Upper lobe of left lung (tissue), 6 donors: ENCODE measurements at regions not wholly inside any gene's neighbourhood (a gene's known extent, or its start where the extent isn't known, plus 50 kb on each side); places are given as distances from the start of the nearest gene placed in this dataset.

Experiments used
- ATAC-seq, 2 donors: fragments of 200-7000 bp; cut with Tn5 transposase; one replicate each; pipeline ENCODE4 v1.9.1; 2022; ENCODE audit warnings: mild to moderate bottlenecking in 2 of 2, moderate library complexity in 2 of 2; ENCODE audit not compliant: low FRiP score in 2 of 2
- DNase-seq, 2 donors: peaks; one replicate each; pipeline ENCODE4 v3.0.0-alpha.2; 2019 to 2020
- H3K27ac ChIP-seq, 4 donors: fragments of 200-600 bp; sonication (generic); one replicate each; pipeline ENCODE4 v1.5.1; 2016 to 2019
- H3K27me3 ChIP-seq, 4 donors: fragments of 200-600 bp; sonication (generic); one replicate each; pipeline ENCODE4 v1.5.1; 2017 to 2019
- H3K36me3 ChIP-seq, 4 donors: fragments of 200-600 bp; sonication (generic); one replicate each; pipeline ENCODE4 v1.5.1; 2016 to 2019
- H3K4me1 ChIP-seq, 4 donors: fragments of 200-600 bp; sonication (generic); one replicate each; pipeline ENCODE4 v1.5.1; 2018 to 2019
- H3K4me3 ChIP-seq, 4 donors: fragments of 200-600 bp; sonication (generic); one replicate each; pipeline ENCODE4 v1.5.1; 2017 to 2019; ENCODE audit warnings: mild to moderate bottlenecking in 2 of 4, moderate library complexity in 1 of 4
- H3K9me3 ChIP-seq, 4 donors: fragments of 200-600 bp; sonication (generic); one replicate each; pipeline ENCODE4 v1.5.1; 2018 to 2019
- EP300 ChIP-seq, 4 donors: sonication (generic); formaldehyde crosslinking; IDR thresholded peaks; one replicate each; pipeline ENCODE4 v1.5.1; 2017; ENCODE audit warnings: antibody characterized with exemption in 4 of 4, control low read depth in 2 of 4
- POLR2A ChIP-seq, 4 donors: fragments of 450-650 bp; IDR thresholded peaks; one replicate each; pipeline ENCODE4 v1.5.1; 2016 to 2017; ENCODE audit warnings: antibody characterized with exemption in 4 of 4, mild to moderate bottlenecking in 2 of 4
- POLR2AphosphoS5 ChIP-seq, 2 donors: sonication (generic); formaldehyde crosslinking; IDR thresholded peaks; one replicate each; pipeline ENCODE4 v1.5.1; 2017; ENCODE audit warnings: antibody characterized with exemption in 2 of 2
- WGBS, 2 donors: methylation state at CpG; one replicate each; pipeline ENCODE4 v1.1.5; 2017 to 2018; 5-methylcytosine and 5-hydroxymethylcytosine counted together
- TF ChIP-seq, protein P1 (sequence below), 6 experiments: fragments of 450-650 bp in 4 of 6; fragments of 200-600 bp in 2 of 6; sonication (generic) in 2 of 6; IDR thresholded peaks; one replicate each; pipeline ENCODE4 v1.5.1; 2016 to 2019; ENCODE audit warnings: antibody characterized with exemption in 6 of 6
- donor health status: DM: no; HTN: no; CAD: no; lungs with moderate emphysema.
- donor health status: DM: no; HTN: yes; CAD: no; lungs with severe emphysema.

DNA sequence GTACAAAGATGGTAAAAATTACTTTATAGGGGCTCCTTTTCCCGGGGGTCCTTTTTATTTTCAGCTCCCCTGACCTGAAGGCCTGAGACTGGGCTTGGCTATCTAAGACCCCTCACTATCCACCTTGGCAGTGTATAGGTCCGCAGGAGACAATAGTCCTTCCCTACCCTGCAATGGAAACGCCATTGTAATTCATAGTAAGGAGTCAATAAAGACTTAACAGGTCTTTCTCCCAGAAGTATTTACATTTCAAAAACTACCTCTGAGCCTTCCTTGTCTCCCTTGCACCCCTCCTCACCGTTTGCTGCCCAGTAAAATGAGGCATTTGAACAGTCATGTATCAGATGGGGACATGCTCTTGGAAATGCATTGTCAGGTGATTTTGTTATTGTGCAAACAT lies 401.2 kb upstream of the CNKSR2 start:
- Histone ChIP-seq H3K4me1 (no peaks in the 10 kb centered on the region), H3K36me3 (no peaks in the 10 kb centered on the region), H3K4me3 (no peak overlapping the region), H3K27me3 (no peaks in the 10 kb centered on the region), H3K27ac (no peak overlapping the region), H3K9me3 (no peaks in the 10 kb centered on the region)
- ATAC-seq: no peak
- TF ChIP-seq, protein P1, sequence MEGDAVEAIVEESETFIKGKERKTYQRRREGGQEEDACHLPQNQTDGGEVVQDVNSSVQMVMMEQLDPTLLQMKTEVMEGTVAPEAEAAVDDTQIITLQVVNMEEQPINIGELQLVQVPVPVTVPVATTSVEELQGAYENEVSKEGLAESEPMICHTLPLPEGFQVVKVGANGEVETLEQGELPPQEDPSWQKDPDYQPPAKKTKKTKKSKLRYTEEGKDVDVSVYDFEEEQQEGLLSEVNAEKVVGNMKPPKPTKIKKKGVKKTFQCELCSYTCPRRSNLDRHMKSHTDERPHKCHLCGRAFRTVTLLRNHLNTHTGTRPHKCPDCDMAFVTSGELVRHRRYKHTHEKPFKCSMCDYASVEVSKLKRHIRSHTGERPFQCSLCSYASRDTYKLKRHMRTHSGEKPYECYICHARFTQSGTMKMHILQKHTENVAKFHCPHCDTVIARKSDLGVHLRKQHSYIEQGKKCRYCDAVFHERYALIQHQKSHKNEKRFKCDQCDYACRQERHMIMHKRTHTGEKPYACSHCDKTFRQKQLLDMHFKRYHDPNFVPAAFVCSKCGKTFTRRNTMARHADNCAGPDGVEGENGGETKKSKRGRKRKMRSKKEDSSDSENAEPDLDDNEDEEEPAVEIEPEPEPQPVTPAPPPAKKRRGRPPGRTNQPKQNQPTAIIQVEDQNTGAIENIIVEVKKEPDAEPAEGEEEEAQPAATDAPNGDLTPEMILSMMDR (IDR thresholded peaks at IDR 0.05): no peak
- TF ChIP-seq EP300 (IDR thresholded peaks at IDR 0.05) (no peak), POLR2AphosphoS5 (IDR thresholded peaks at IDR 0.05) (no peak), POLR2A (IDR thresholded peaks at IDR 0.05) (no peak)
- DNase-seq: no peak
- WGBS, 2 donors: 37 to 44% methylated on average over 4 of the region's 4 CpGs

DNA sequence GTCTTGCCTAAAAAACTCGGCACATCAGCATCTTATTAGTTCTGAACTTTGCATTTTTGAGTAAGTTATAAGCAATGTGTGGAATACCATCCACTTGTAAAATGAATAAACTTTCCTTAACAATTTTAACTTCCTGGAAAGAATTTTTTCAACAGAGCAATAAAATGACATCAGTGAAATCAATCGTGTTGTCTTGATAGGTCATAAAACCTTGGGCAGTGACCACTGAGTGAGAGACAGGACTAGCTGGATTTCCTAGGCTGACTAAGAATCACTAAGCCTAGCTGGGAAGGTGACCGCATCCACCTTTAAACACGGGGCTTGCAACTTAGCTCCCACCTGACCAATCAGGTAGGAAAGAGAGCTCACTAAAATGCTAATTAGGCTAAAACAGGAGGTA lies 403.0 kb upstream of the CNKSR2 start:
- no peak for ATAC-seq

DNA sequence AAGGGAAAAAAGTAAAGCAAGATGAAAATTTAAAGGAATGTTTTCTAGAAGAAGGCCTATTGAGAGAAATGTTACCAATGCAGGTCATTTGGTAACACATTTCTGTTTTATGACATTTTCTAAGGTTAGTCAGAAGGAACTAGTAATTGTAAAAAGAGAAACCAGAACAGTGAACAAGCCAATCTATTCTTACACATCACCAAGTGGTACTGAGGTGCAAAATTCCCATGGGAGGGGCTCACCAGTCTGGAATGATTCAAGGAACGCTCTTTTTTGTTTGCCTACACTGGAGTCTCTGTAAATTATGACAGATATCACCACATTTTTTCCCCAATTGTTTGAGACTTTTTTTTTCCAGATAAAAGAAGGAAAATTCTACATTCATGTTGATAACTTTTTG lies 404.7 kb upstream of the CNKSR2 start:
- 45 to 53% methylated on average over 1 of the region's 1 CpG for WGBS, 2 donors

More for the DNA sequence above, 403.0 kb upstream of the CNKSR2 start:
- Histone ChIP-seq H3K27me3 (no peaks in the 10 kb centered on the region), H3K9me3 (no peaks in the 10 kb centered on the region), H3K36me3 (no peaks in the 10 kb centered on the region), H3K4me3 (no peak overlapping the region), H3K27ac (no peak overlapping the region), H3K4me1 (no peaks in the 10 kb centered on the region)
- DNase-seq: no peak
- WGBS, 2 donors: 85 to 86% methylated on average over 4 of the region's 4 CpGs
- TF ChIP-seq, protein P1 (IDR thresholded peaks at IDR 0.05): no peak
- no peak for TF ChIP-seq POLR2A (IDR thresholded peaks at IDR 0.05)
- TF ChIP-seq POLR2AphosphoS5 (IDR thresholded peaks at IDR 0.05): no peak
- TF ChIP-seq EP300 (IDR thresholded peaks at IDR 0.05): no peak

DNA sequence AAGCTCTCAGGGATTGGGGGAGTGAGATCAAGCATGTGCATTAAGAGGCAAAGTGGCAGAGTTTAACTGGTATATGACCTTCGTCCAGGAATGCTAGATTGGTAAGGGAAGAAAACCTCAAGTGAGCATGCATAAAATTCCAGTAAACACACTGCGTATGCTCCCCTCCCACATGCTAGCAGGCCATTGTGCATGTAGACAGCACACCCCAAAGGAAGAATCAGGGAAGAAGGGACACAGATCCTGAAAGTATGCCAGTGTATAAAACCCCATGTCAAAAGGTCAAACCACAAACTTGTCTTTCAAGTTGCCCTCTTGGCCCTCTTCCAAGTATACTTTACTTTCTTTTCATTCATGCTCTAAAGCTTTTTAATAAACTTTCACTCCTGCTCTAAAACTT lies 405.2 kb upstream of the CNKSR2 start:
- WGBS, 2 donors: 64 to 73% methylated on average over 2 of the region's 2 CpGs
- ATAC-seq (no peak), DNase-seq (no peak)
- Histone ChIP-seq H3K27me3 (no peaks in the 10 kb centered on the region), H3K36me3 (no peaks in the 10 kb centered on the region), H3K27ac (no peak overlapping the region), H3K4me1 (no peaks in the 10 kb centered on the region), H3K4me3 (no peak overlapping the region), H3K9me3 (no peaks in the 10 kb centered on the region)
- TF ChIP-seq EP300 (IDR thresholded peaks at IDR 0.05) (no peak), POLR2AphosphoS5 (IDR thresholded peaks at IDR 0.05) (no peak), POLR2A (IDR thresholded peaks at IDR 0.05) (no peak)
- TF ChIP-seq, protein P1 (IDR thresholded peaks at IDR 0.05): no peak

More for the DNA sequence above, 404.7 kb upstream of the CNKSR2 start:
- H3K27me3 ChIP-seq: no peaks in the 10 kb centered on the region
- no peaks in the 10 kb centered on the region for H3K4me1 ChIP-seq
- no peak overlapping the region for H3K27ac ChIP-seq
- no peak for ATAC-seq
- H3K4me3 ChIP-seq: no peak overlapping the region
- DNase-seq: no peak
- no peaks in the 10 kb centered on the region for H3K36me3 ChIP-seq
- no peaks in the 10 kb centered on the region for H3K9me3 ChIP-seq
- TF ChIP-seq POLR2A (IDR thresholded peaks at IDR 0.05): no peak
- TF ChIP-seq POLR2AphosphoS5 (IDR thresholded peaks at IDR 0.05): no peak
- no peak for TF ChIP-seq EP300 (IDR thresholded peaks at IDR 0.05)
- TF ChIP-seq, protein P1 (IDR thresholded peaks at IDR 0.05): no peak

DNA sequence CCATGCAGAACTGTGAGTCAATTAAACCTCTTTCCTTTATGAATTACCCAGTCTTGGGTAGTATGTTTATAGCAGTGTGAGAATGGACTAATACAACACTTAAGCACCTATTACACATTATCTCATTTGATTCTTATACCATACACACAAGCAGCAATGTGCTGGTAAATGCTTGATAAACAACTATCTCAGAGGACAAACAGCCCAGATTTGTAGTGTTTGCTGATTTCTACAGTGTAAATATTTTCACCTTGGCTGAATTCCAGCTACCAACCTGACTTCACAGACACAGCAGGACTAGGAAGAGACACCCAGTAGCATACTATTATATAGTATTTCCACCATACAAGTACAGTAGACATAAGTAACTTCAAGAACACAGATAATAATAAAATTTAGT lies 406.5 kb upstream of the CNKSR2 start:
- TF ChIP-seq POLR2A (IDR thresholded peaks at IDR 0.05) (no peak), POLR2AphosphoS5 (IDR thresholded peaks at IDR 0.05) (no peak), EP300 (IDR thresholded peaks at IDR 0.05) (no peak)
- TF ChIP-seq, protein P1 (IDR thresholded peaks at IDR 0.05): no peak
- no peak for DNase-seq
- Histone ChIP-seq H3K9me3 (no peaks in the 10 kb centered on the region), H3K27me3 (no peaks in the 10 kb centered on the region), H3K4me1 (no peaks in the 10 kb centered on the region), H3K36me3 (no peaks in the 10 kb centered on the region), H3K27ac (no peak overlapping the region), H3K4me3 (no peak overlapping the region)
- no peak for ATAC-seq
